OCI-LY1 (cell line): ENCODE measurements at regions not wholly inside any gene's neighbourhood (a gene's known extent, or its start where the extent isn't known, plus 50 kb on each side); places are given as distances from the start of the nearest gene placed in this dataset.

Source experiments
- H2AFZ ChIP-seq: fragments of 200-600 bp; sonication (generic), shearing (Covaris generic); 2 replicates; pipeline ENCODE4 v1.6.0; 2014; ENCODE audit warnings: antibody characterized with exemption, mild to moderate bottlenecking, low read length
- H3F3A ChIP-seq: fragments of 200-600 bp; sonication (generic), shearing (Covaris generic); 2 replicates; pipeline ENCODE4 v1.6.0; 2014; ENCODE audit warnings: mild to moderate bottlenecking, antibody characterized with exemption, low read length, moderate library complexity; ENCODE audit not compliant: insufficient read depth
- H3K27ac ChIP-seq: fragments of 200-600 bp; sonication (generic); 2 replicates; pipeline ENCODE4 v1.5.1; 2014; ENCODE audit warnings: low read length, mixed run types, mild to moderate bottlenecking, low read depth; ENCODE audit not compliant: poor library complexity, severe bottlenecking
- H3K27me3 ChIP-seq: fragments of 200-600 bp; sonication (generic); 2 replicates; pipeline ENCODE4 v1.6.0; 2014; ENCODE audit warnings: antibody characterized with exemption, mild to moderate bottlenecking, low read length, moderate library complexity; ENCODE audit not compliant: insufficient read depth
- H3K36me3 ChIP-seq: fragments of 200-600 bp; sonication (generic); 2 replicates; pipeline ENCODE4 v1.6.1; 2014; ENCODE audit warnings: mild to moderate bottlenecking, antibody characterized with exemption, low read length, moderate library complexity, mixed read lengths; ENCODE audit not compliant: insufficient read depth
- H3K4me1 ChIP-seq: fragments of 200-600 bp; sonication (generic); 2 replicates; pipeline ENCODE4 v1.5.1; 2014; ENCODE audit warnings: mild to moderate bottlenecking, low read length, moderate library complexity; ENCODE audit not compliant: insufficient read depth, severe bottlenecking
- H3K4me2 ChIP-seq: fragments of 200-600 bp; sonication (generic), shearing (Covaris generic); 2 replicates; pipeline ENCODE4 v1.6.1; 2014; ENCODE audit warnings: low read length
- H3K4me3 ChIP-seq: fragments of 200-600 bp; sonication (generic); 2 replicates; pipeline ENCODE4 v1.5.1; 2014; ENCODE audit warnings: low read length, low read depth, mild to moderate bottlenecking, mixed read lengths; ENCODE audit not compliant: poor library complexity, severe bottlenecking
- H3K79me2 ChIP-seq: fragments of 200-600 bp; shearing (Covaris generic); 2 replicates; pipeline ENCODE4 v1.6.1; 2016; ENCODE audit warnings: mixed run types, low read length, mixed read lengths; ENCODE audit not compliant: insufficient read depth
- H3K9ac ChIP-seq: fragments of 200-600 bp; sonication (generic), shearing (Covaris generic); 2 replicates; pipeline ENCODE4 v1.6.1; 2014; ENCODE audit warnings: mild to moderate bottlenecking, low read length, mixed read lengths
- H3K9me2 ChIP-seq: fragments of 200-600 bp; sonication (generic), shearing (Covaris generic); 2 replicates; pipeline ENCODE4 v1.6.1; 2014; ENCODE audit warnings: low read depth, mild to moderate bottlenecking, low read length, mixed read lengths
- H3K9me3 ChIP-seq: fragments of 200-600 bp; shearing (Covaris generic); 2 replicates; pipeline ENCODE4 v1.6.1; 2014; ENCODE audit warnings: low read length, mixed read lengths
- H4K20me1 ChIP-seq: fragments of 200-600 bp; sonication (generic), shearing (Covaris generic); 2 replicates; pipeline ENCODE4 v1.6.0; 2016; ENCODE audit warnings: mild to moderate bottlenecking, low read length; ENCODE audit not compliant: insufficient read depth
- EZH2 ChIP-seq: fragments of 200-600 bp; sonication (generic), shearing (Covaris generic); IDR thresholded peaks from 2 replicates; pipeline ENCODE4 v1.8.0; 2017; ENCODE audit warnings: borderline replicate concordance, mixed run types, mild to moderate bottlenecking, antibody characterized with exemption, low read length, moderate library complexity, mixed read lengths
- TF ChIP-seq, protein P1 (sequence below): fragments of 200-600 bp; sonication (generic), shearing (Covaris generic); IDR thresholded peaks from 2 replicates; pipeline ENCODE4 v1.5.1; 2017; ENCODE audit warnings: mild to moderate bottlenecking, antibody characterized with exemption, low read length, moderate library complexity, mixed read lengths

- H3K9me2 ChIP-seq: no peaks in the 10 kb centered on the region
- no peaks in the 10 kb centered on the region for H4K20me1 ChIP-seq
- H3K4me1 ChIP-seq: no peaks in the 10 kb centered on the region
- H3K4me3 ChIP-seq: no peak overlapping the region
- no peak overlapping the region for H3K4me2 ChIP-seq
- no peaks in the 10 kb centered on the region for H3K9me3 ChIP-seq
- H3K27ac ChIP-seq: no peak overlapping the region
- no peaks in the 10 kb centered on the region for H3F3A ChIP-seq
- H3K79me2 ChIP-seq: no peaks in the 10 kb centered on the region
- no peaks in the 10 kb centered on the region for H3K36me3 ChIP-seq
- no peak for TF ChIP-seq EZH2
- TF ChIP-seq, protein P1, sequence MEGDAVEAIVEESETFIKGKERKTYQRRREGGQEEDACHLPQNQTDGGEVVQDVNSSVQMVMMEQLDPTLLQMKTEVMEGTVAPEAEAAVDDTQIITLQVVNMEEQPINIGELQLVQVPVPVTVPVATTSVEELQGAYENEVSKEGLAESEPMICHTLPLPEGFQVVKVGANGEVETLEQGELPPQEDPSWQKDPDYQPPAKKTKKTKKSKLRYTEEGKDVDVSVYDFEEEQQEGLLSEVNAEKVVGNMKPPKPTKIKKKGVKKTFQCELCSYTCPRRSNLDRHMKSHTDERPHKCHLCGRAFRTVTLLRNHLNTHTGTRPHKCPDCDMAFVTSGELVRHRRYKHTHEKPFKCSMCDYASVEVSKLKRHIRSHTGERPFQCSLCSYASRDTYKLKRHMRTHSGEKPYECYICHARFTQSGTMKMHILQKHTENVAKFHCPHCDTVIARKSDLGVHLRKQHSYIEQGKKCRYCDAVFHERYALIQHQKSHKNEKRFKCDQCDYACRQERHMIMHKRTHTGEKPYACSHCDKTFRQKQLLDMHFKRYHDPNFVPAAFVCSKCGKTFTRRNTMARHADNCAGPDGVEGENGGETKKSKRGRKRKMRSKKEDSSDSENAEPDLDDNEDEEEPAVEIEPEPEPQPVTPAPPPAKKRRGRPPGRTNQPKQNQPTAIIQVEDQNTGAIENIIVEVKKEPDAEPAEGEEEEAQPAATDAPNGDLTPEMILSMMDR: no peak
- no peaks in the 10 kb centered on the region for H3K27me3 ChIP-seq
- H2AFZ ChIP-seq: no peak overlapping the region
- H3K9ac ChIP-seq: no peak overlapping the region
These were observed 98.8 kb downstream of the OLFM4 start for GRCh38 chr13:53127373-53127772.

DNA sequence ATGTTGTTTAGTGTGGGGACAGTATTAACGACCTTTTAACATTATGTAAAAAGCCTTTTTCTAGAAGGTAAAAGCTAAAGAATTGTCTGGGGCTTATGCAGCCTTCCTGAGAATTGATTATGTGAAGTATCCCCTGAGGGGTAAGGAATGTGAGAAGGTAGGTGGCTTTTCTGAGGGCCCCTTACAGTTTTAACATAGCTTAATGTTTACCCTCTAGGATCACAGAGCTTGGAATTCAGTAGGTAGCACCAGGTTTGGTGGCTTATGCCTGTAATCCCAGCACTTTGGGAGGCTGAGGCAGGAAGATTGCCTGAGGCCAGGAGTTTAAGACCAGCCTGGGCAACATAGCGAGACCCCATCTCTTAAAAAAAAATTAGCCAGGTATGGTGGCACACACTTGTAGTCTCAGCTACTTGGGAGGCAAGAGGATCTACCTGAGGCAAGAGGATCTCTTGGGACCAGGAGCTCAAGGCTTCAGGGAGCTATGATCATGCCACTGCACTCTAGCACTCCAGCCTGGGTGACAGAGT, 101.3 kb downstream of the OLFM4 start:
- H3K79me2 ChIP-seq: no peaks in the 10 kb centered on the region
- H3K9me3 ChIP-seq: no peaks in the 10 kb centered on the region
- H3K4me2 ChIP-seq: no peak overlapping the region
- no peaks in the 10 kb centered on the region for H3K36me3 ChIP-seq
- TF ChIP-seq, protein P1: no peak
- TF ChIP-seq EZH2: no peak
- H4K20me1 ChIP-seq: no peaks in the 10 kb centered on the region
- H3K9ac ChIP-seq: no peak overlapping the region
- H3K4me3 ChIP-seq: no peak overlapping the region
- no peaks in the 10 kb centered on the region for H3K9me2 ChIP-seq
- H2AFZ ChIP-seq: no peak overlapping the region
- no peak overlapping the region for H3K27ac ChIP-seq
- no peaks in the 10 kb centered on the region for H3K27me3 ChIP-seq
- H3K4me1 ChIP-seq: no peaks in the 10 kb centered on the region
- H3F3A ChIP-seq: no peaks in the 10 kb centered on the region

GRCh38 chr13:53131361-53131760, 102.7 kb downstream of the OLFM4 start:
- Histone ChIP-seq H3K27me3 (no peaks in the 10 kb centered on the region), H3K36me3 (no peaks in the 10 kb centered on the region), H3K4me1 (no peaks in the 10 kb centered on the region), H3K79me2 (no peaks in the 10 kb centered on the region), H3K9me3 (no peaks in the 10 kb centered on the region), H3K27ac (no peak overlapping the region), H3K9me2 (no peaks in the 10 kb centered on the region), H4K20me1 (no peaks in the 10 kb centered on the region), H3K4me2 (no peak overlapping the region), H2AFZ (no peak overlapping the region), H3K4me3 (no peak overlapping the region), H3F3A (no peaks in the 10 kb centered on the region), H3K9ac (no peak overlapping the region)
- TF ChIP-seq, protein P1: no peak
- TF ChIP-seq EZH2: no peak
